IPS-18a (cell line): ENCODE measurements at regions not wholly inside any gene's neighbourhood (a gene's known extent, or its start where the extent isn't known, plus 50 kb on each side); places are given as distances from the start of the nearest gene placed in this dataset.

ENCODE experiments used
- H3K27ac ChIP-seq: one replicate; pipeline ENCODE4 v1.5.1; 2013; ENCODE audit warnings: low read length
- H3K27me3 ChIP-seq: one replicate; pipeline ENCODE4 v1.6.1; 2013; ENCODE audit warnings: mild to moderate bottlenecking, low read length; ENCODE audit not compliant: control insufficient read depth, insufficient read depth
- H3K36me3 ChIP-seq: one replicate; pipeline ENCODE4 v1.6.1; 2013; ENCODE audit warnings: low read depth, low read length; ENCODE audit not compliant: control insufficient read depth
- H3K4me1 ChIP-seq: one replicate; pipeline ENCODE4 v1.6.1; 2013; ENCODE audit warnings: low read depth, low read length; ENCODE audit not compliant: control insufficient read depth
- H3K4me3 ChIP-seq: one replicate; pipeline ENCODE4 v1.5.1; 2013; ENCODE audit warnings: low read length
- H3K9ac ChIP-seq: one replicate; pipeline ENCODE4 v1.6.1; 2013; ENCODE audit warnings: mild to moderate bottlenecking, low read length, moderate library complexity
- H3K9me3 ChIP-seq: one replicate; pipeline ENCODE4 v1.6.1; 2013; ENCODE audit warnings: low read depth, low read length; ENCODE audit not compliant: control insufficient read depth

- H3K4me3 ChIP-seq: no peak overlapping the region
- H3K9ac ChIP-seq: no peak overlapping the region
- H3K27me3 ChIP-seq: no peaks in the 10 kb centered on the region
- H3K36me3 ChIP-seq: no peaks in the 10 kb centered on the region
- H3K9me3 ChIP-seq: no peaks in the 10 kb centered on the region
- H3K4me1 ChIP-seq: no peaks in the 10 kb centered on the region
- H3K27ac ChIP-seq: no peak overlapping the region
Observed at GRCh38 chr4:176981074-176981473, 188.4 kb upstream of the VEGFC start.

GRCh38 chr4:176981551-176981950 is 188.8 kb upstream of the VEGFC start:
- no peak overlapping the region for H3K27ac ChIP-seq
- H3K9me3 ChIP-seq: no peaks in the 10 kb centered on the region
- H3K27me3 ChIP-seq: no peaks in the 10 kb centered on the region
- H3K4me1 ChIP-seq: no peaks in the 10 kb centered on the region
- no peak overlapping the region for H3K4me3 ChIP-seq
- H3K36me3 ChIP-seq: no peaks in the 10 kb centered on the region
- no peak overlapping the region for H3K9ac ChIP-seq

GRCh38 chr4:176988226-176988625 is 195.5 kb upstream of the VEGFC start:
- Histone ChIP-seq H3K36me3 (no peaks in the 10 kb centered on the region), H3K27ac (no peak overlapping the region)

GRCh38 chr4:176989186-176989585 is 196.5 kb upstream of the VEGFC start:
- Histone ChIP-seq H3K36me3 (no peaks in the 10 kb centered on the region), H3K9me3 (no peaks in the 10 kb centered on the region), H3K9ac (no peak overlapping the region), H3K4me3 (no peak overlapping the region), H3K27me3 (no peaks in the 10 kb centered on the region), H3K4me1 (no peaks in the 10 kb centered on the region), H3K27ac (no peak overlapping the region)

More at GRCh38 chr4:176988226-176988625, 195.5 kb upstream of the VEGFC start:
- no peaks in the 10 kb centered on the region for H3K9me3 ChIP-seq
- H3K9ac ChIP-seq: no peak overlapping the region
- H3K4me1 ChIP-seq: no peaks in the 10 kb centered on the region
- no peaks in the 10 kb centered on the region for H3K27me3 ChIP-seq
- H3K4me3 ChIP-seq: no peak overlapping the region

GRCh38 chr4:176999935-177000543 is 207.3 kb upstream of the VEGFC start:
- Histone ChIP-seq H3K4me1 (no peaks in the 10 kb centered on the region), H3K36me3 (no peaks in the 10 kb centered on the region), H3K9ac (no peak overlapping the region), H3K9me3 (no peaks in the 10 kb centered on the region), H3K27me3 (no peaks in the 10 kb centered on the region), H3K27ac (no peak overlapping the region), H3K4me3 (no peak overlapping the region)

GRCh38 chr4:177001271-177002175 is 208.8 kb upstream of the VEGFC start:
- H3K4me3 ChIP-seq: no peak overlapping the region
- no peak overlapping the region for H3K27ac ChIP-seq
- H3K36me3 ChIP-seq: no peaks in the 10 kb centered on the region
- H3K4me1 ChIP-seq: no peaks in the 10 kb centered on the region
- H3K9ac ChIP-seq: no peak overlapping the region
- H3K27me3 ChIP-seq: no peaks in the 10 kb centered on the region
- H3K9me3 ChIP-seq: no peaks in the 10 kb centered on the region

GRCh38 chr4:177005674-177006230 is 213.0 kb upstream of the VEGFC start:
- Histone ChIP-seq H3K9me3 (no peaks in the 10 kb centered on the region), H3K4me3 (no peak overlapping the region), H3K27ac (no peak overlapping the region), H3K4me1 (no peaks in the 10 kb centered on the region), H3K27me3 (no peaks in the 10 kb centered on the region), H3K36me3 (no peaks in the 10 kb centered on the region), H3K9ac (no peak overlapping the region)

- no peaks in the 10 kb centered on the region for H3K36me3 ChIP-seq
- no peaks in the 10 kb centered on the region for H3K4me1 ChIP-seq
- H3K4me3 ChIP-seq: no peak overlapping the region
- no peaks in the 10 kb centered on the region for H3K9me3 ChIP-seq
- no peaks in the 10 kb centered on the region for H3K27me3 ChIP-seq
- no peak overlapping the region for H3K9ac ChIP-seq
- no peak overlapping the region for H3K27ac ChIP-seq
Observed at GRCh38 chr4:177006331-177006730, 213.6 kb upstream of the VEGFC start.

- Histone ChIP-seq H3K9me3 (no peaks in the 10 kb centered on the region), H3K4me1 (no peaks in the 10 kb centered on the region), H3K27me3 (no peaks in the 10 kb centered on the region), H3K36me3 (no peaks in the 10 kb centered on the region), H3K27ac (no peak overlapping the region), H3K9ac (no peak overlapping the region), H3K4me3 (no peak overlapping the region)
Observed at GRCh38 chr4:177008071-177008835, 215.5 kb upstream of the VEGFC start.

- Histone ChIP-seq H3K9ac (no peak overlapping the region), H3K27ac (no peak overlapping the region)
Observed at GRCh38 chr4:177008836-177009501, 216.2 kb upstream of the VEGFC start.

GRCh38 chr4:177010418-177010817 is 217.7 kb upstream of the VEGFC start:
- Histone ChIP-seq H3K9me3 (no peaks in the 10 kb centered on the region), H3K36me3 (no peaks in the 10 kb centered on the region), H3K27ac (no peak overlapping the region), H3K4me1 (no peaks in the 10 kb centered on the region), H3K4me3 (no peak overlapping the region), H3K9ac (no peak overlapping the region), H3K27me3 (no peaks in the 10 kb centered on the region)

More at GRCh38 chr4:177008836-177009501, 216.2 kb upstream of the VEGFC start:
- Histone ChIP-seq H3K36me3 (no peaks in the 10 kb centered on the region), H3K27me3 (no peaks in the 10 kb centered on the region), H3K9me3 (no peaks in the 10 kb centered on the region), H3K4me1 (no peaks in the 10 kb centered on the region), H3K4me3 (no peak overlapping the region)
